ENCODE measurements at regions not wholly inside any gene's neighbourhood (a gene's known extent, or its start where the extent isn't known, plus 50 kb on each side); places are given as distances from the start of the nearest gene placed in this dataset.

DNA sequence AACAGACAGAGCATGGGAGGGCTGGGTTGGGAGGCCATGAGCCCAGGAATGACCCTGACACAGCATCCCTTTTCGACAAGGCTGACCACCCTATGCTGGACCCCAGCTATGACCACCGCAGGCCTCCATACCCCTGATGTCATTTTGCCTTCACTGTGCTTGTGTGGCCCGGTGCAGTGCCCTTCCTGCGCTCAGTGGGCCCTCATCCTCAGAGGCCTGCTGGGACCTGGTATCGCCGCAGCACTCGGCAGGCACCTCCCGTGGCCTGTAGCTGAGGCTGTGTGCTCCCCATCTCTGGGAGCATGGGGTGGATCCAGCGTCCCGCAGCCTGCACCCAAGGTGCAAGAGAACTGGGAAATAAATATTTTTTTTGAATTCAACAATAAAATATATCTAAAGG, 73.1 kb upstream of the MEF2A start:
- no peak for TF ChIP-seq GATA3 (IDR thresholded peaks at IDR 0.05; ENCODE audit: low read depth, low read length)
- TF ChIP-seq GATA2 (IDR thresholded peaks at IDR 0.05; ENCODE audit: low read depth, low read length): no peak

Measured in SH-SY5Y (cell line).